Endothelial cell of hepatic sinusoid (primary cell): ENCODE measurements at regions not wholly inside any gene's neighbourhood (a gene's known extent, or its start where the extent isn't known, plus 50 kb on each side); places are given as distances from the start of the nearest gene placed in this dataset.

Experiments
- in situ Hi-C: cut with HindIII; loops from 2 replicates; pipeline ENCODE4 v1.10.0; 2017; ENCODE audit warnings: low sequenced_read_pairs

DNA sequence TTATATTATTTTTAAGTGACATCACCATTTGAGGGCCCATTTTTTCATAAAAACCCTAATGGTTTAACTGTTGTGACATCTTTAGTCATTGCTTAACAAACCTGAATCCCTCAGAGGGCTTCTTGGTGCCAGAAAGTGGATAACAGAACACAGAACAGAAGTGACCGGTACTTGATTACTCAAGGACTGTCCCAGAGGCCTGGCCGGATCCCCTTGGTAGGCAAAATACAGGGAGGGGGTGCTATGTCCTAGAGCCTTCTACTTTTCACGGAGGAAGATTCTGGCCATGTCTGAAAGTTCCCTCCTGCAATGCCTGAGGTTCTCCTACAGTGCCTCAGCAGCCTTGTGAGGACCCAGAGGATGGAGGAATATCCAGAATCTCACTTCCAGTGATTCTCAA, 94.3 kb upstream of the DCLK2 start:
- in situ Hi-C loops = no loop called here

DNA sequence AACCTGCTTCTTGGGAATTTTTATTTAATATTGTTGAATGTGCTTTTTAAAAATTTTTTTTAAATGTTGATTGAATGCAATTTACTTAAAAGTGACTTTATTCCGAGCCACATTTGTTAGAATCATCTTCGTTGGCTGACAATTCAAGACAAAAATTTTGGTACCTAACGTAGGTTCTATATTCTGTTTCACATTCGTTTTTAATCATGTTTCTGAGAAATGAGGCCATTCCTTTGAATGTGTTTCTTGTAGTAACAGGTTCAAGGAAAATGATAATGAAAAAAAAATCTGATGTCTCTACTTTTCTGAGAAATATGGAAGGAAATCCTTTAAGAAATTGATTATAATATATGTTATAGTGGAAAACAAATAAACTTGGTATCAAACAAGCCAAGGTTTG, 92.3 kb upstream of the DCLK2 start:
- in situ Hi-C loops = no loop called here

DNA sequence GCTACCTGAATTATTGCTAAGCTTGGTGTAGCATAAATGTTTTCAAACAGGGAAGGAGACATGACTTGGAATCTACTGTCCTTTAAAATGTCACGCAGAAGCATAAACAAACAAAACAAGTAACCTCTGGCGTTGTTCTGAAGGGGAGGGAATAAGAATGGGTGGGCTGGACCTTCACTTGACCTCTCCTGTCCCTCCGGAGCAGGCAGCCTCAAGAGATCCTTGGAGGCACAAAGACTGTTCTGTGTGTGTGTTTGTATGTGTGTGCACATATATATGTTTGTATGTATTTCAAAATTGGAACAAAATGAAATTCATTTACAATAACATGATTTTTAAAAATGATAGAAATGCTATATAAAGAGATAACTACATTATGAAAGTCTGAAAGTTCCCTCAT, 91.3 kb upstream of the DCLK2 start:
- in situ Hi-C loops = no loop called here

DNA sequence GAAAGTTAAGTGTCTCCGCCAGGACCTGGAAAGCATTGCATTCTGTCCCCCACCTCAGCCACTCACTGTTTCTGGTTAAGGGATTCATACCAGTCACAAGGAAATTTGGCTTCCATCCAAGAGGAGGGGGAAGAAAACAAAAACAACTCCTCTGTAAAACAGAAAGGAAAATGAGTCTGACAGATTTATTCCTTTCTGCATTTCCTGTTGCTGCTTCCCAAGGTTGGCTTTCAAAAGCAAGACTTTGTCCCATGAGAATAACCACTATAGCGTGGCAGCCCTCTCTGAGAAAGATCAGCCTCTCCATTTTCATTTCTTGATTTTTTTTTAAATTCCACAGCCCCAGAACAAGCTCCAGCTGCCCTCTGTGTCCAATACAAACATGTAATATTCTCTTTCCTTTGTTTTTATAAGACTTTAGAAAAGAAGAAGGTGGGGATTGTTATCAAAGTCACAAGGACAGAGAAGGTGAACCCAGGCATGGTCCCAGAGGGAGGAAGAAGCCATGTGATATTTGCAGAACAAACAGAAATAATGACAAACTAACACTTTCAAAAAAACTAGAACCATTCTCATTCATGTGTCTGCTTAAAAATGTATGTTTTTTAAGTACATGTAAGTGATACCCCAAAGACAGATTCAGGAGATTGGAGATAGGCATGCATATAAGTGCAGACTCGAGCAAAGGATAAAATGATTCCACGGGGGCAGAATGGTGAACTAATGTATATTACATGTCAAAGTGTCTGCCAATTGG, 90.7 kb upstream of the DCLK2 start:
- in situ Hi-C loops = no loop called here

DNA sequence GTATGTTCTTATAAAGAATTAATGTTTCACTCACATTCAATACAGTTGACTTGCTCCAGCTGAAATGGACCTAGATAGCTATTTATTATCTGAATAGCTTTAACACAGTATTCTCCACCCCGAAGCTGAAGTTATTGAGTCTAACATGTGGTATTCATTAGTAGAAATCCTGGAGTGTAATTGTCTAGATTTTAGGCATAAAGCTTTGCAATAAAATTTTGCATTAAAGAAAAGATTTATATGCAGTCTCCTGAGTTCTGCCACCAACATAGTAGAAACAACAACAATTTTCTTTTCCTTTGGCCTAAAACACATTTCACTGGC, 90.2 kb upstream of the DCLK2 start:
- in situ Hi-C loops = no loop called here

DNA sequence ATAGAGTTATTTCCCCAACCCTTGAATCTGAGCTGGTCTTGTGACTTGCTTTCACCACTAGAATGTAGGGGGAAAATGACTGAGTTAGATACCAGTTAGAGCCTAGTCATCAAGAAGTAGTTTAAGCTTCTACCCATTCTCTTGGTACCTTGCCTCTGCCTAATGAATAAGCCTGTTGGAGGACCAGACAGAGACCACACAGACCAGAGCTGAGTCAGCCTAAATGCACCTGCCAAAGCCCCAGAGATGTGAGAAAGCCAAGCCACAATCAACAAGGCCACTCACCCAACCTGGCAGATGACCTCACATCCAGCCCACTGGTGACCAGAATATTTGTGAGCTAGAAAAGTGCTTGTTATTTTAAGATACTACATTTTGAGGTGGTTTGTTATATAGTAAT, 85.2 kb upstream of the DCLK2 start:
- in situ Hi-C loops = no loop called here

DNA sequence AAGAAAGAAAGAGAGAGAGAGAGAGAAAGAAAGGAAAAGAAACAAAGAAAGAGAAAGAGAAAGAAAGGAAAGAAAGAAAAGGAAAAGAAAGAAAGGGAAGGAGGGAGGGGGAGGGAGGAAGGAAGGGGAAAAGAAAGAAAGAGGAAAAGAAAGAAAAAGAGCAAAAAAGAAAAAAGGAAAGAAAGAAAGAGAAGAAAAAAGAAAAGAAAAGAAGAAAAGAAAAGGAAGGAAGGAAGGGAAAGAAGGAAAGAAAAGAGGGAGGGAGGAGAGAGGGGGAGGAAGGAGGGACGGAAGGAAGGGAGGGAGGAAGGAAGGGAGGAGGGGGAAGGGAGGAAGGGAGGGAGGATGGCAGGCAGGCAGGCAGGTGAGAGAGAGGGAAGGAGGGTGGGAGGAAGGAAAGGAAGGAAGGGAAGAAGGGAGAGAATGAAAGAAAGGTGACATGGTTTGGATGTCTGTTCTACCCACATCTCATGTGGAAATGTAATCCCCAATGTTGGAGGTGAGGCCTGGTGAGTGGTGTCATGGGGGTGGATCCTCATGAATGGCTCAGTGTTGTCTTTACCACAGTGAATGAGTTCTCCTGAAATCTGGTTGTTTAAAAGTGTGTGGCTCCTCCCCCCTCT, 83.0 kb upstream of the DCLK2 start:
- in situ Hi-C loops = no loop called here

DNA sequence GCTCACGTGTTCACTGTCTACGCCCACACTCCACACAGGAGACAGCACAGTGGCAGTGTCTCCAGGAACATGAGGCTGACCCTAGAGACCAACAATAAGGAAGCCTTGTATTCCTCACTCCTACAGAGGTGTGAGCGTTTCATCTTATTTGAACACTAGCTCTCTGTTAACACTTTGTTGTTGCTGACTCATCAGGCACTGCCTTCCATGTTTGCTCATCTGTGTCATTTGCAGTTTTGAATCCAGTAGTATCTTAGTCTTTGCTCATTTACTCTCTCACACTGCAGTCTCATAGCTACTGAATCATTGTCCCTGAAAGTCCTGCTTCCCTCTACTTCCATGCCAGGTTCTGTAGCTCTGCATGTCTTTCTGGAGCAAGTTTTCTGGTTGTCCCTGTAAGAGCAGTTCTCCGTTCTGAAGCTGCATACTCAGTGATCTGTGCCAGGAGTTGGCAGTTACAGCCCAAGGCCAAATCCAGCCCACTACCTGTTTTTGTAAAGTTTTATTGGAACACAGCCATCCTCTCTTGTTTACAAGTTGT, 80.3 kb upstream of the DCLK2 start:
- in situ Hi-C loops = no loop called here

DNA sequence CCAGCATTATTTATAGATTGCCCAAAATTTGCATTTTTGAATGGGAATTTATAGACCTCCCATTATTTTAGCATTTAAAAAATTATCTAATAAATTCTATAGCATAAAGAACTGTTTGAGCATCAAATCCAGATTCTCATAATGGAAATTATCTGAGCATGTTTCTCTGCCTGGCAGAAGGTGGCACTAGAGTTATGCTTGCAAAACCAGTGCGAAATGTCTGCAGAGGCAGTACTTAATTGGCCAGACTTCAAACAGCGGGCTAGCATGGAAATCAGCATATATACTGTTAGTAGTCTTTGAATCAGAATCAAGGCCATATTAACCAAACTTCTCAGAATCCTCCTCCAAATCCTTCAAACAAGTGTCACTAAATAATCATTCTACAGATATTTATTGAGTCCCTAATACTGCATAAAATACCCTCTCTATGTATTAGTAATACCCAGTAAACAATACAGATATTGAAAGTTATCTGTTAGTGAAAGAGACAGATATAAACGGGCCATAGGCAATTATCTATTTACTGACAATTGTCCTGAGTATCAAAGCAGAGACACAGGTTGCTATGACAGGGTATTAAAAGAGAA, 78.7 kb upstream of the DCLK2 start:
- in situ Hi-C loops = loop anchor here (25.0 kb wide), 1 partner anchor 213 kb away; no protein-coding TSS in a partner anchor

DNA sequence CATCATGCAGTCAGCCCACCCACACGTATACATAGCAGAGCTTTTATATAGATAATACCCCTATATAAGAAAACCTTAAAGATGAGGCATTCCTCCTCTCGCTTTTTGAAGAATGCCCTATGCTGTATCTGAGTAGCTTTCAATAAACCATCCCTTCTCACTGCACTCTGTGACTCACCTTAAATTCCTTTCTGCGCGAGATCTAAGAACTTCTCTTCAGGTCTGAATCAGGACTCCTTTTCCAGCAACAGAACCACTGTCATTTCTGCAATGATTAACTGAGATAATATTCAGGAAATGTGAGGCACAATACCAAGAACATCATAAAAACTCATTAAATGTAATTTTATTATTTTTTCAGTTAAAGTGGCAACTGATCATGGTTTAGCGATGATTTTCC, 76.4 kb upstream of the DCLK2 start:
- in situ Hi-C loops = loop anchor here (25.0 kb wide), 1 partner anchor 210 kb away; no protein-coding TSS in a partner anchor

DNA sequence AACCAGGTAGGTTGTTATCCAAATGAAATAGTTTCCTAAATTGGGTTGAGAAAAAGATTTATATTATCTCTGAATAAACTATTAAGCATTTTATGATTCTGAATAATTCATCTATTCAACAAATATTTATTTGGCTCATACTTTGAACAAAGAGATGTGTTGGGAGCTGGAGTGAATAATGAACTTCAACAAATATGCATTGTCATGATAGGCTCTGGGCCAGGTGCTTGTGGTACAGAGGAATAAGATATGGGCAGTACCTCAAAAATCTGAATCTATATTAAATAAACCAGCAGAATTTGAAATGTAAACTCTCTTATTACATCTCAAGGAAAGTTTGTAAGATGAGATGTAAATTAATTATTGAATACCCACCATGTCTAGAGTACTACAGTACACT, 75.7 kb upstream of the DCLK2 start:
- in situ Hi-C loops = loop anchor here (25.0 kb wide), 1 partner anchor 210 kb away; no protein-coding TSS in a partner anchor

DNA sequence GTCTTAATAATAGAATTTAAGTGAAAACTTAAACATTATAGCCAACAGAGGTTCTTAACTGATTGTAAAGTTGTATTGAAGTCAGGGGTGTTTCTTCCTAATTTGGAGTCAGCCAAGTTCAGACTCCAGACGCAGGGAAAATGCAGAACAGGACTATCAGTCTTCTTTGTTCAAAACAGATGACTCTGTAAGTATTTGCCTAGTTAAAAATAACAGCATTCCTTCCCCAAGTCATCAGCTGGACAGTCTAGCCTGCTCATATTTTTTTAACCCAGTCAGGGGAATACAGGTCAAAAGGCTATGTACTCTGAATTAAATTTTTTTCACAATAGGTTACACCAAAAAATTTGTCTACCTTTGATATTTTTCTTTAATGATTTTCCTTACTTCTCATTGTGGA, 73.8 kb upstream of the DCLK2 start:
- in situ Hi-C loops = loop anchor here (25.0 kb wide), 1 partner anchor 208 kb away; no protein-coding TSS in a partner anchor

DNA sequence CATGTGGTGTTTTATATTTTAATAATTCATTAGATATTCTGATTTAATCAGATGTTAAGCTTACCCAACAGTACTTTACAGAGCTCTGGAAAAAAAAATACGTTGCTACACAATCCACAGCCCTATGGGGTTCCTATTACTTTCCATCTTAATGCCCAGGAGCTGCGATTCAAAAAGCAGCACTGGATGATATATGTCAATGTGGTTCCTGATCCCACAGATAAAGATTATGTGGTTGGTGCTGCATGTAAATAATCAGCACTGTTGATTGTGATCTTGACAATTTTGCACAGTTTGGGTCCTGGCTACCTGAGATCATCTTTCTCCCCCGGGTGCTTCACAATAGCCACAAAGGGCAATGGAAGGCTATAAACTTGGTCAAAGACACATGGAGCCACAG, 72.7 kb upstream of the DCLK2 start:
- in situ Hi-C loops = loop anchor here (25.0 kb wide), 1 partner anchor 207 kb away; no protein-coding TSS in a partner anchor

DNA sequence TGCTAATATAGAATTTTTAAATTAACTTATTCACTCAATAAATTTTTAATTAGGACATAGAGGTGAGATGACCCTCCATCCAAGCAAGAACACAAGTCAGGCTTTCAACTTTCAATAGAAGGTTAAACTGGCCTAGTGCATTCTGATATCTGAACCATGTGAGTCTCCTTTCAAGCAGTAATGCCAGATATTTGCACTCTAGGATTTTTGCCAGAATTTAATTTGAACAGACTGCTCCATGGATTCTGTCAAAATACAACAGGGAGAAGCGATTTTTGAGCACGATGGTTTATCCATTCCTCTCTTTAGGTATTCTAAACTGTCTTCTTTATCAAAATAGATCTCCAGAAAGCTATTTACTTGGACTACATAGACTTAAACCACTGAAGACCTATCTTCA, 72.0 kb upstream of the DCLK2 start:
- in situ Hi-C loops = loop anchor here (25.0 kb wide), 1 partner anchor 206 kb away; no protein-coding TSS in a partner anchor

DNA sequence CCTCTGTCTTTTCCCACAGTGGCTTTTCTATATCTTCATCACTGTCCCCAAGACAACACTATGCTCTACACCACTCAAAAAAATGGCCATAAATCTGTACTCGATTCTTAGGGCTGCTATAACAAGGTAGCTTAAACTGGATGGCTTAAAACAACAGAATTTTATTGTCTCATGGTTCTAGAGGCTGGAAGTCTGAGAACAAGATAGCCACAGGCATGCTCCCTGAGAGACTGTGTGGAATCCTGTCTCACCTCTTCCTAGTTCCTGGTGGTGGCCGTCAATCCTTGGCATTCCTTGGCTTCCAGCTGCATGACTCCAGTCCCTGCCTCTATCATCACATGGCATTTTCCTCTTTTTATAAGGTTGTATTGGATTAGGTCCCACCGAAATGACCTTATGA, 70.7 kb upstream of the DCLK2 start:
- in situ Hi-C loops = loop anchor here (25.0 kb wide), 1 partner anchor 205 kb away; no protein-coding TSS in a partner anchor

DNA sequence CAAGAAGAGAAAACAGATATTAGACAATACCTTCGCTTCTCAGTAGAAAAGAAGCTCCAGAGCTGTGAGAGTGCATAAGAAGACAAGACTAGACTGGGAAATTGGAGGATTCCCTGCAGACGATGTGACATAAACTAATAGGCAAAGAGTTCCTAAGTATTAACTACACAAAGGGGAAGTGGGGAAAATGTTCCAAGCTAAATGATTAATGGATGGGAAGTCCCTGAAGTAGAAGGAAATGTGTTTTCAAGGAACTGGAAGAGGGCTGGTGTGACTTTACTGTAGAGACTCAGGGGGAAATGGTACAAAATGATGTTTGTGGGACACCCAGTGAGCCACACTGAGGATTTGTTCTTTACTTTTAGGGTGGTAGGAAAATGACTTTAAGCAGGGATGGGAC, 69.7 kb upstream of the DCLK2 start:
- in situ Hi-C loops = loop anchor here (25.0 kb wide), 1 partner anchor 204 kb away; no protein-coding TSS in a partner anchor

DNA sequence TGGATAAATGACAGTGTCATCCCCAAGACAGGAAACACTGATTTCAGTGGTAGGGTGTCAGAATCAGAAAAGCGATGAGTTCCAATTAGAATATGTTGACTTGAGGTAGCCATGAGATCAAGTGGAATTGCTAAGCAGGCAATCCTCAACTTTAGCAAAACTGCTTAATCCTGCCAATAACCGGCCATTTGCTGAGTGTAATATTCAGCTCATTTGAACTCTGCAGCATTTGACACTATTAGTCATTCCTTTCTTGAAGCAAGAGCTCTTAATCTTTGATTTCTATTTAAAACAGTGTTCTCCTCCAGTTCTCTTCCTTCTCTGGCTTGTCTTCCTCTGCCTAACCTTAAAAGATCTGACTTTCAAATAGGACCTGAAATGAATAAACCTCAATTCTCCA, 68.7 kb upstream of the DCLK2 start:
- in situ Hi-C loops = loop anchor here (25.0 kb wide), 1 partner anchor 203 kb away; no protein-coding TSS in a partner anchor

DNA sequence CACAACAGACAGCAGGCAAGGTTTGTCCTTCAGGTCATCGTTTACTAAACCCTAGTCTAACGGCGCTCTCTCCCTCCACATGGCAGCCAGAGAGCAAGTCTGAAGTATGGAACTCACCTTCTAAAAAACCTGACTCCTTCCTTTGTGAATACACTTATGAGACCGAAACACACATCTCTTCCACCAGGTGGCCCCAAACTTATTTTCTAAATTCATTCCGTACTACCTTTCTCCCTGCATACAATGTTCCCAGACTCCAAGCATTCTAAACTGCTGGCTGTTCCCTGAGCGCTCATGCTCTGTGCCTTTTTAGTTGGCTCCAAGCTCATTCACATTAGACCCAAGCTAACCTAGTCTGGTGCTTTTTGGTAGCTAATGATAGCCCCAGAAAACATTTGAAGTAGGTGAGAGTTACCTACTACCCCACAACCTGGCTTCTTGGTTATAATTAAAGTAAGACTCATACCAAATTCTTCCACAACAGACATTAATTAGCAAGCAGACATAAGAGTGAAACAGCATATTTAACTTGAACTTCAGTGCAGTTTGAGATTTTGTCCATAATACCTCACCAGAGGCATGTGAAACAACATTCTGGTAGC, 67.6 kb upstream of the DCLK2 start:
- in situ Hi-C loops = loop anchor here (25.0 kb wide), 1 partner anchor 202 kb away; no protein-coding TSS in a partner anchor

DNA sequence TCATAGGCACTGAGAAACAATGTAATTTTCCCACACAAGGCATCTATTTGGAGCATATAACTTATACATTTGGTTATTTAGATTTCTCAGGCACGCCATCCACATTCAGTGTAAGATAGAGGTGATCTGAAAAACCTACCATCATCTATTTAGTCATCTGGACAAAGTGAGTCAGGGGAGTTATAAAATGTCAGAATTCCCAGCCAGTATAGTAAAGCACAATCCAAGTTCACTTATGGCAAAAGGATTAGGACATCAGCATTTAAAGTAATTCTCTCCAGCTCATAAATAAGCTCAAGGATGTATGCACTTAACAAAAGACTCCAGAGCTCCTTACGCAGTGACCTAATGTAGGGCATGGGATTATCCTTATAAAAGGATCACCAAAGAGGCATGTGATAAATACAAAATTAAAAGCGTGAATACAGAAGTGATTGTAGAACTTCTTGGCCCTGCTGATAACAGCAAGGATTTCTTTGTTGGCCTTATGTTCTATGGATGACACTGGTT, 65.3 kb upstream of the DCLK2 start:
- in situ Hi-C loops = loop anchor here (25.0 kb wide), 1 partner anchor 199 kb away; no protein-coding TSS in a partner anchor

DNA sequence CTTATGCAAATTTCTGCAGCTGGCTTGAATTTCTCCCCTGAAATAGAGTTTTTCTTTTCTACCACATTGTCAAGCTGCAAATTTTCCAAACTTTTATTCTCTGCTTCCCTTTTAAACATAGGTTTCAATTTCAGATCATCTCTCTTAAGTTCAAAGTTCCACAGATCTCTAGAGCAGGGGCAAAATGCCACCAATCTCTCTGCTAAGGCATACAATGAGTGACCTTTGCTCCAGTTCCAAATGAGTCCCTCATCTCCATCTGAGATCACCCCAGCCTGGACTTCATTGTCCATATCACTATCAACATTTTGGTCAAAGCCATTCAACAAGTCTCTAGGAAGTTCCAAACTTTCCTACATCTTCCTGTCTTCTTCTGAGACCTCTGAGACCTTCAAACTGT, 62.3 kb upstream of the DCLK2 start:
- in situ Hi-C loops = loop anchor here (25.0 kb wide), 1 partner anchor 196 kb away; no protein-coding TSS in a partner anchor

DNA sequence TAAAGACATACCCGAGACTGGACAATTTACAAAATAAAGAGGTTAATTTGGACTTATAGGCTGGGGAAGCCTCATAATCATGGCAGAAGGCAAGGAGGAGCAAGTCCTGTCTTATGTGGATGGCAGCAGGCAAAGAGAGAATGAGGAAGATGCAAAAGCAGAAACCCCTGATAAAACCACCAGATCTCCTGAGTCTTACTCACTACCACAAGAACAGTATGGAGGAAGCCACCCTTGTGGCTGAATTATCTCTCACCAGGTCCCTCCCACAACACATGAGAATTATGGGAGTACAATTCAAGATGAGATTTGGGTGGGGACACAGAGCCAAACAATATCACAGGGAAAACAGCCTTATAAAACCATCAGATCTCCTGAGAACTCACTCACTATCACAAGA, 61.6 kb upstream of the DCLK2 start:
- in situ Hi-C loops = loop anchor here (25.0 kb wide), 1 partner anchor 196 kb away; no protein-coding TSS in a partner anchor
